BJ (cell line): ENCODE measurements at regions not wholly inside any gene's neighbourhood (a gene's known extent, or its start where the extent isn't known, plus 50 kb on each side); places are given as distances from the start of the nearest gene placed in this dataset.

Source experiments
- CTCF ChIA-PET: fragments of 350-600 bp; formaldehyde crosslinking; extraction: SDS; loops from one replicate; lab custom pipeline; 2021; ENCODE audit warnings: antibody characterized with exemption, inconsistent platforms; lab: Yijun Ruan, JAX
- POLR2A ChIA-PET: fragments of 300-600 bp; sonication (Branson Sonifier 250); formaldehyde crosslinking; extraction: SDS; loops from one replicate; lab custom pipeline; 2021; ENCODE audit warnings: antibody characterized with exemption; lab: Charles Lee
- DNase-seq: peaks from one replicate; pipeline ENCODE4 v3.0.0-alpha.2; 2011; ENCODE audit warnings: low read depth
- H3K27me3 ChIP-seq: 2 replicates; pipeline ENCODE4 v1.6.0; 2011; ENCODE audit warnings: low read length; ENCODE audit not compliant: control insufficient read depth, insufficient read depth
- H3K36me3 ChIP-seq: 2 replicates; pipeline ENCODE4 v1.5.1; 2011; ENCODE audit warnings: low read length; ENCODE audit not compliant: control insufficient read depth, insufficient read depth
- H3K4me3 ChIP-seq: 2 replicates; pipeline ENCODE4 v1.5.1; 2011; ENCODE audit warnings: low read depth, mild to moderate bottlenecking, control low read depth, low read length
- CTCF ChIP-seq: IDR thresholded peaks from 2 replicates; pipeline ENCODE4 v1.5.1; 2011; ENCODE audit warnings: low read depth, mild to moderate bottlenecking, control low read depth, inconsistent platforms, low read length, moderate library complexity; ENCODE audit not compliant: insufficient read depth

- H3K4me3 ChIP-seq: no peak overlapping the region
- POLR2A ChIA-PET: no interaction called here
- DNase-seq: no peak
- no peaks in the 10 kb centered on the region for H3K27me3 ChIP-seq
- CTCF ChIA-PET: no interaction called here
- no peaks in the 10 kb centered on the region for H3K36me3 ChIP-seq
- TF ChIP-seq CTCF: no peak
These were observed 1736.6 kb downstream of the EFNA5 start for GRCh38 chr5:105934171-105934570.

- Histone ChIP-seq H3K36me3 (no peaks in the 10 kb centered on the region), H3K27me3 (no peaks in the 10 kb centered on the region), H3K4me3 (no peak overlapping the region)
- ChIA-PET POLR2A (no interaction called here), CTCF (no interaction called here)
- DNase-seq: no peak
- no peak for TF ChIP-seq CTCF
These were observed 1738.8 kb downstream of the EFNA5 start for GRCh38 chr5:105931881-105932421.

- H3K36me3 ChIP-seq: no peaks in the 10 kb centered on the region
- H3K27me3 ChIP-seq: no peaks in the 10 kb centered on the region
- CTCF ChIA-PET: no interaction called here
- no peak for TF ChIP-seq CTCF
- H3K4me3 ChIP-seq: no peak overlapping the region
- DNase-seq: no peak
- POLR2A ChIA-PET: no interaction called here
These were observed 1740.9 kb downstream of the EFNA5 start for GRCh38 chr5:105929858-105930257.

- no peaks in the 10 kb centered on the region for H3K36me3 ChIP-seq
- no peaks in the 10 kb centered on the region for H3K27me3 ChIP-seq
- ChIA-PET POLR2A (no interaction called here), CTCF (no interaction called here)
- H3K4me3 ChIP-seq: no peak overlapping the region
- no peak for TF ChIP-seq CTCF
- DNase-seq: no peak
These were observed 1746.4 kb downstream of the EFNA5 start for GRCh38 chr5:105924366-105924765.

GRCh38 chr5:105922574-105922973 lies 1748.2 kb downstream of the EFNA5 start:
- TF ChIP-seq CTCF: no peak
- ChIA-PET CTCF (no interaction called here), POLR2A (no interaction called here)
- H3K27me3 ChIP-seq: no peaks in the 10 kb centered on the region
- no peak for DNase-seq
- no peak overlapping the region for H3K4me3 ChIP-seq
- H3K36me3 ChIP-seq: no peaks in the 10 kb centered on the region
